ENCODE measurements at regions not wholly inside any gene's neighbourhood (a gene's known extent, or its start where the extent isn't known, plus 50 kb on each side); places are given as distances from the start of the nearest gene placed in this dataset.

DNA sequence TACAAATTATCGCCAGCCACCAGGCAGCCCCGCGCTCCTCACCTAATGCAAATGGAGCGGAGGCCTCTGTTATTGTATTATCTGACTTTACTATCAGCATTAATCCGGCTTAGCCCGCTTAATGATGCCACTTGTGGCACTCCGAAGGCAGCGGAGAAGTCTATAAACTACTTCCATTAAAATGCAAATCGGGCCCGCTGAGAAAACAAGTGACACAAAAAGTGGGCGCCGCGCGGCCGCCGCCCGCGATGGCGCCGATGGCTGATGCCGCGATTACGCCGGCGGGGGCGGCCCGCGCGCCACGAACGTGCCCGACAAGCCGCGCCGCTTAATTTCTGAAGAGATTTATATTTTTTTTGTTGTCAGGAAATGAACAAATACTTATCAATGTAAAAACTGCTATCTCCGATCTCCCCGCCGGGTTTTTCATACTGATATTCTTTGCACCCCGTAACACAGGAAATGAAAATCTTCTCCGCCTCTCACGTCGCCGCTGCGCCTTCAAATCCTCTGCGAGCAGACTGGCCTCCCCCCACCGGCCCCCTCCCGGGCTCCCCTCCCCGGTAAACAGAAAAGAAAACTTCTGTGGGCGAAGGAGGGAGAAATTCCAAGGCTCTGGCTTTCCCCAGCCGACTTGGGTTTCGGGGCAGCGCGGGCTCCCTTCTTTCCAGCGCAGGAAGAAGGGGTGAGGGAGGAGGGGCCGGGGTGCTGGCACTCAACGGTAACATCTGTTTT, 221.8 kb downstream of the INSIG2 start:
- no peak for DNase-seq

DNA sequence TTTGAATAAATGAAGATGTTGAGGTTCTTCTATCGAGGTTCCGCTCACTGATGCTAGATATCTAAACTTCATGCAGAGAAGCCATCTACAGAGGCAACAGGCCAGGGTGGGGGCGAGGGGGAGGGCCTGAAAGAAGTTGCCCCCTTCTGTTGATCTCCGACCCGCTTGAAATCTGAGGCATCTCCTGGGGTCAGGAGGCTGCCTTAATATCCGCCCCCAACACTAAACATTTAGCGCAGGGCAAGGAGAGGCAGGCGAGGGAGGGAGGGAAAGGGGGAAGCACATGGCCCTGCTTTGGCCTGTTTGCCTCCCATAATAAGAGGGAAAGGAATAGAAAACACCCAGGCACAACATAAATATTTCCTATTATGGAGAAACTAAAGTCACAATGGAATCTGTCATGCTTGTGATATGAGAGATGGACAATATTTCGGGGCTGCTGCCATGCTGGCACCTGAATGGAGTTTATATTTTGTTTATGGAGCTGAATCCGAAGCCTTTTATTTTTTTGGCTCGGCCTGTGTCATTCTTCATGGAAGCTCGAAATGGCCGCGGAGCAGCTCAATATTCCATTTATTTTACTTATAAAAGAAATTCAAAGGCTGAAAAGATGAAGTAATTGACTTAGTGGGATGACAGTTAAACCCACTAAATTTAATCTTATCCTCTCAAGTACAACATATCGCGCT, 221.1 kb downstream of the INSIG2 start:
- no peak for DNase-seq

DNA sequence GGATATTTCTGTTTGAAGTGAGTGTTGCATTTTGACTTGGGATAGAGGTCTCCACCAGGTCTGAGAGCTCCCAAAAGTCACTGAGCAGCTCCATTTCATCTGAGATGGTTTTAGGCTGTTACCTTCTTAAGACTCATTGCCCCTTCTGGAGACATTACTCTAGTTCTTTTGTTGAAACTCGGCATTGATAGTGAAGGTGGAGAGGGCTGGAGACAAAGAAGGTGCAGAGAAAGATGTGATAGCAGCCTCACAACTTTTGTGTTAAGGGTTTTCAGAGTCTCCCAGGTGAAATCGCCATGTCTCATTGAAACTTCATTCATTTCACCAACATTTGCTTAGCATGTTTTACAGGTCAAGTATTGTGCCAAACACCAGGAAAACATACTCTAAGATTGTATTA, 219.6 kb downstream of the INSIG2 start:
- no peak for DNase-seq

DNA sequence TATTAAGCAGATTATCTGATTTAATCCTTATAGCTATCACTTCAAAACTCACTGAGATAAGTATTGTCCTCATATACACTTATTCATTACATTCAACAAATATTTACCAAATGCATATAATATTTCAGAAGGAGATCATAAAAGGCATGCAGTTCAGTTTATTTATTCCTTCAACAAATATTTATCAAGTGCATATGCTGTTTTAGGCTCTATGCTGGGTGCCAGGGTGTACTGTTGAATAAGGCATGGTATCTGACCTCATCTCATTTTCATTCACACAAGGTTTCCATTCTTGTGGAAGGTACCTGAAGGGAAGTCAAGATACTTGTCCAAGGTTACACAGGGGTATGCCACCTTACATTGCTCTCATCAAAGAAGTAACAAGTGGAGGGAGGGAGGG, 213.0 kb downstream of the INSIG2 start:
- DNase-seq, result no peak

DNA sequence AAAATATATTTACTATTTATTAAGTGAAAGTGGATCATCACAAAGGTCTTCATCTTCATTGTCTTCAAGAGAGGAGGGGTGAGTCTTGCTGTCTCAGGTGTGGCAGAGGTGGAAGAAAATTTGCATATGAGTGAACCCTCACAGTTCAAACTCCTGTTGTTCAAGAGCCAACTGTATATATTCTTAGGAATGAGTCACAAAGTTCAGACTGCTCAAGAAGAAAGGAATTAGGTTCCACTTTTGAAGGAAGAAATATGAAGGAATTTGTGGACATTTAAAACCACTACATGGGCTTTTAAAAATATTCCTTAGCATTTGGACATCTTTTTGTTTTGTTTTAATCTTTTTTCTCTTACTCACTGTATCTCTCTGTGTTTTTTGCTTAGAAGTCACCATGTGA, 212.6 kb downstream of the INSIG2 start:
- no peak for DNase-seq

DNA sequence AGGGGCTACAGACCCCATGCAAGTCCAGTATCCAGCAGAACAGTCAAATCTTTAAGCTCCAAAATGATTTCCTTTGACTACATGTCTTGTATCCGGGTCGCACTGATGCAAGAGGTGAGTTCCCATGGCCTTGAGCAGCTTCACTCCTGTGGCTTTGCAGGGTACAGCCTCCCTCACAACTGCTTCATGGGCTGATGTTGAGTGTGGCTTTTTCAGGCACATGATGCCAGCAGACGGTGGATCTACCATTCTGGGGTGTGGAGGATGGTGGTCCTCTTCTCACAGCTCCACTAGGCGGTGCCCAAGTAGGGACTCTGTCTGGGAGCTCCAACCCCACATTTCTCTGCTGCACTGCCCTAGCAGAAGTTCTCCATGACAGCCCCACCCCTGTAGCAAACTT, 208.4 kb downstream of the INSIG2 start:
- no peak for DNase-seq

DNA sequence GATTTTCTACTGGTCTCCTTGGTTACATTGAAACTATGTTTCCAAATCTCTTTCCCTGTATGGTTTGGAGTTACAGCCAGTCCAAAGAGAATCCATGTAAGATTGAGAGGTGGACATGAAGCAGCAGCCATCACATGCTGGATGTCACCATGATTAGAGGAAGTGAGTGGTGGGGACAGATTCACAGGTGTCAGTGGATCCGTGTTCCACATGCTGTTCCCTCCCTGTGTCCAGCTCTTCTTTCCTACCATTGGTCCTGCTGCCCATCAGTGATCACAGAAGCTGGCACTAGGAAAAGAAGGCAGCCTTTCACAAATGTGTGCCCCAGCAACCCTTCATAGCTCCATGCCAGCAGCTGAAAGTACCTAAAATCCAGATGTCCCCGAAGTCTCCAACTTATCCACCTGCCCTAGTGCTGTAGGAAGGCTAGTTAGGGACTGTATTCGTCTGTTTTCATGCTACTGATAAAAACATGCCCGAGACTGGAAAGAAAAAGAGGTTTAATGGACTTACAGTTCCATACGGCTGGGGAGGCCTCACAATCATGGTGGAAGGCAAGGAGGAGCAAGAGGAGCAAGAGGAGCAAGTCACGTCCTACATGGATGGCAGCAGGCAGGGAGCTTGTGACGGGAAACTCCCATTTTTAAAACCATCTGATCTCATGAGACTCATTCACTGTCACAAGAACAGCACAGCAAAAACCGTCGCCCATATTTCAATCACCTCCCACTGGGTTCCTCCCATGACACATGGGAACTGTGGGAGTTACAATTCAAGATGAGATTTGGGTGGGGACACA, 207.5 kb downstream of the INSIG2 start:
- DNase-seq, result no peak

DNA sequence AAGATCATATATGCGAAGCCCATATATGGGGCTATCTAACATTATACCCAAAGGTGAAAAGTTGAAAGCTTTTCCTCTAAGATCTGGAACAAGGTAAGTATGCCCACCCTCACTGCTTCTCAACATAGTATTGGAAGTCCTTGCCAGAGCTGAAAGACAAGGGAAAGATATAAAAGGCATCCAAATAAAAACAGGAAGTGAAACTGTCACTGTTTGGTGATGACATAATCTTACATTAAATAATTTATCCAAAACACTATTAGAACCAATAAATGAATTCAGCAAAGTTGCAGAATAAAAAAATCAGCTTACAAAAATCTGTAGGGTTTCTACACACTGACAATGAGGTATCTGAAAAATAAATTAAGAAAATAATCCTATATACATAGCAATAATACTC, 205.8 kb downstream of the INSIG2 start:
- DNase-seq, result no peak

DNA sequence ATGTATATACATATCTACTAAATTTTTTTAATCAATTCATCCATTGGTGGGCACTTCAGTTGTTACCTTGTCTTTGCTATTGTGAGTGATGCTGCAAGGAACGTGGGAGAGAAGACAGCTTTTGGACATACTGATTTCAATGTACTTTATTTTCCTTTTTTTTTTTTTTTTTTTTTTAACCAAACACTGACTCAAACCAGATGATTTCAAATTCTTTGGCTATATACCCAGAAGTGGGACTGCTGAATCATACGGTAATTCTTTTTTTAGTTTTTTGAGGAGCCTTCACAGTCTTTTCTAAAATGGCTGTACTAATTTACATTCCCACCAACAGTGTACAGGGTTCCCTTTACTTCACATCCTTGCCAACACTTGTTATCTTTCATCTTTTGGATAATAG, 204.7 kb downstream of the INSIG2 start:
- no peak for DNase-seq

DNA sequence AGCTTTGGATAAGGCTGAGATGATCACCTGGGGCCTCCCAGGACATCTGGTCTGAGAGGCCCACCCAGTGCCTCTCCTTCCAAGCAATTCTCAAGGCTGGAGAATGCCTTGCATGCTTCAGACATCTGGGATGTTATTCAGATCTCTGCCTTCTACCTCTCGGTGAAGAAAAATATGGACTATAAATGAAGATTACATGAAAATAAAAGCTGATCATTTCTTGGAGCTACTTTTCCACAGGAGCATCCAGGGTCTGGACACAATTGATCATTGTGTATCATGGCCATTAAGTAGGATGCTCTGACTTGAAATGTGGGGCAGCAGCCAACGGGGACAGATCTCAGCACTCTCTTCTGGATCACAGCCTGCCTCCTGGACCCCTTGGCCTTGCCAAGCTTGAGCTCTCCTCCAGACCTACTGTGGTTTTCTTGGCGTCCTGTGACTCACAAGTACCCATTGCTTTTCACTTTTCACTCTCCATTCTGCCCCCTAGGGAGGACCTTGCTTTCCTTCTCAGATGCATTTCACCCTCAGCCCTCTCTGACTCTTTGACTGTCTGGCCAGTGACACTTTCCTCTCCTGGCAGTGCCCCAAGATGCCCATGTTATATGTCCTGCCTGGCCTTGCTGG, 203.1 kb downstream of the INSIG2 start:
- no peak for DNase-seq

DNA sequence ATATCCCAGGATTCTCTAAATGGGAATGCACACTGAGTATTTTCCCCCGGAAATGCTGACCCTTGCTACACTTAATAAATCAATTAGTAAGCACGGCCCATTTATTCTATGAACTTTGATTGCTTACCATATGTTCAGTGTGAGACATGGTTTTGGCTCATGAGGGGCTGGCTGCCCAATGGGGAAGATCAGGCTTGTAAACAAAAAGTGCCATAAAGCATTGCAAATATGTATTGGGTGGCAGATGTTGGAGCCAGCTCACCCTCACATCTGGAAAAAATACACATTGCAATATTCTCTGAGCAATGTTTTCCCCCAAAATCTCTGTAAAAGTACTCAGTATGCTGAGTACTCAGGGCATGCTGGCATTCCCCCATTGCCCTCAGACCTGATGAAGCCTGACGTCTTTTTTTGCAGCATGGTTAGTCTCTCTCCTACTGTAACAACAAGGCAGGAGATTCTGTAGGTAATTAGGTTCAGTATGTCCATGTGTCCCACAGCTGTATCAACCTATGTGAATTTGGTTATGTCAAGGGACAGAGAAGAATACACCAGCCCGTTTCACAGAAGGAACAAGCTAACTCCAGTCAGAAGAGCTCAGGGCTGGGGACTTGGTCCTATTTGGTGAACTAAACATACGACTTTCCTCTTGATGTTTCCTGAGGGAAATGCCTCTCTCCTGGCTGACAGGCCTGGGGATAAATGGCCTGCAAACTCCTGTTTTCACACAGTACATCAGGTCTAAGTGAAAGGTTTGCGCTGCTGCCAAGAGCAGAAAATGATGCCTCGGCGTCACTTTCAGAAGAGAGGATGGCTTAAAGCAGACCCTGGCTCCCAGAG, 202.4 kb downstream of the INSIG2 start:
- no peak for DNase-seq

DNA sequence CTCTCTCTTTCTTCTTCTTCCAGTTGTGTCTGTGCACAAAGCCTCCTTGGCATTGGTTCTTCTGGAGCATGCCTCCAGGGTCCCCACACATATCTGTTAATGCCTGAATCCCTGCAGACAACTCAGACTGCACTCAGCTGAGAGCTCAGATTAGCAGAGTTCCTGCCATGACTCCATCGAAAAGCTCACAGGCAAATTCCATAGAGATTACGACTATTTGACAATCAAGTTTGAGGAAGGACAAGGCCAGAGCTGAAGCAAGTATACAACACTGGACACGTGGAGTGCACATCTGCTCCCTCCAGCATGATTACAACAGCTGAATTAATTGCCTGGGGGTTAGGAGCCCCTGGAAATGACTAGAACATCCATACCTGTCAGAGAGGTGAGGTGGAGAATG, 190.7 kb downstream of the INSIG2 start:
- no peak for DNase-seq

DNA sequence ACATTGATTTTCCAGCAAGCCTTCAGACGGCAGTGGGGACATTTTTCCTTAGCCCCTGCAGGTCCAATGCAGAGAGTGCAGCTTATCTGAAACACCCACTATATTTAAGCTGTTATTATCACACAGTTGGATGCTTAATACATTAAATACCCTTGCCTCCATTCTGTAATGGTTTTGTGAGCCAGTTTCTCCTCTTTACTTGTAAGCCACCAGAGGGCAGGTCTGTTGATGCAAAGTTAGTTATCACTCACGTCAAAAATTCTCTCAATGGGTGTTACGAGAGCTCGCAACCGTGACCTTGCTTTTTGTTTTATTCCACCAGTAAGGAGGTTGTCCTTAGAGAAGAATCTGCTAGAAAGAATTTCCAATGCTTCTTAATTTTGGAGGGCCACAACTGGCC, 189.8 kb downstream of the INSIG2 start:
- no peak for DNase-seq

DNA sequence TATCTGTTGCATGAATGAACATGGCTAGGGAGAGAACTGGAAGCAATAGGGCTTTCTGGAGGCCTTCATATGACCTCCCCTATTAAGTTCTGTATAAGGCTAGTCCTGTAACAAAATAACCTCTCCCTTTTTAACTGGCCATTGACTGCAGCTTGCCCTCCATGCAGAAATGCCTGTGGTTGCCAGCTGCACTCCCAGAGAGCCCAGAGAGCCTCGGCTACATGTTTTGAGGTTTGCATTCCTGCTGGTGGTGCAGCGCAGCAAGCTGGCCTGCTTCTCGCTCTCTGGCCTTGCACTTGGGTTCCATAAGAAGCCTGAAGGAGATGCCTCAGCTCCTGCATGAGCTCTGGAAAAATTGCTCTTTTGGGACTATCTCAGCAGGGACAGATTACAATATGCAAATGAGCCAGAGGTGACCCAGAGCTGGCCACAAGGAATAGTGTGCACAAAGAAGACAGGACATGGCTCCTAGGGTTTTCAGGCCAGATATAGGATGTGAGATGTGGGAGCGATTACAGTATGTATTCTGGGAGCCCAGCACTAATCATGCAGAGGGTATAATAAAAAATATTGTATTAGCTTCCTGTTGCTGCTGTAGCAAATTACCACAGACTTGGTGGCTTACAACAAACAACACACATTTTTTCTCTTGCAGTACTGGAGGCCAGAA, 186.7 kb downstream of the INSIG2 start:
- DNase-seq, result no peak

DNA sequence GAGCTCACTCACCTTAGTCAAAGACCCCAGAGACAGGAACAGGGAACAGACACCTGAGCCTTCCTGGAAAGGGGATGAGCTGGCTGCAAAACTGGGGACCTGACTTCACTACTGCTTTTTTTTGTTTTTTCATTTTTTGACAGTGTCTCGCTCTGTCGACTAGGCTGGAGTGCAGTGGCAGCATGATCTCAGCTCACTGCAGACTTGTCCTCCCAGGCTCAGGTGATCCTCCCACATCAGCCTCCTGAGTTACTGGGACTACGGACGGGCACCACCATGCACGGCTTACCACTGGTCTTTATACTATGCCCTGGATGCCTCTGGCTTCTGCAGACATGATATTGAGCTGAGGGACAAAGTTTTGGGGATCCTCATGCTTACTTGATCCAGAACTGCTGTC, 184.1 kb downstream of the INSIG2 start:
- DNase-seq, result no peak

DNA sequence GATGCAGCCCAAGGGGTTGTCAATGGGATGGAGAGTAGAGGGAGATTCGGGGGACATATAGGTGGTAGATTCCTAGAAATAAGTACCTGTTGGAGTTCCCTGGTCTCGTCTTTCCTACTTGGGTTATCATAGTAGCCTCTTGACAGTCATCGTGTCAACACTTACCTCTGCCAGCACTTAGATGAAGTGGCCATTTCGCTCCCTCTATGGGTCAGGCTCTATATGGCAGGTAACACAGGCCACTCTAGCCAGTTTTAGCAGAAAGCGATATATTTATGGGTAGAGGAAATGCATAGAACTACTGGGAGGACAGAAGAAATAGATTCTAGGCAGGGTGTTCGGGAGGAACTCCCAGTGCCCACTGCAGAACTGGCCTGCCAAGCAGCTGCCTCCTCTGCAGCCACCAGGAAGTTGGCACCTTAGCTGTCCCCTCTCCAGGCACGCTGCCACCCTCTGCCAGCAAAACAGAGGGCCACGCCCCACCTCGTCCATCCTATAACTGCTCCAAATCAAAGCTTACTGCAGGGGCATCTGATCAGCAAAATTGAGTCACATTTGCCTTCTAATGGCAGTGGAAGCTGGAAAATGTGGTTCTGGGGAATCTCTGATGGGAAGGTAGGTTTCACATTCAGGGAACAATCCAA, 181.3 kb downstream of the INSIG2 start:
- no peak for DNase-seq

DNA sequence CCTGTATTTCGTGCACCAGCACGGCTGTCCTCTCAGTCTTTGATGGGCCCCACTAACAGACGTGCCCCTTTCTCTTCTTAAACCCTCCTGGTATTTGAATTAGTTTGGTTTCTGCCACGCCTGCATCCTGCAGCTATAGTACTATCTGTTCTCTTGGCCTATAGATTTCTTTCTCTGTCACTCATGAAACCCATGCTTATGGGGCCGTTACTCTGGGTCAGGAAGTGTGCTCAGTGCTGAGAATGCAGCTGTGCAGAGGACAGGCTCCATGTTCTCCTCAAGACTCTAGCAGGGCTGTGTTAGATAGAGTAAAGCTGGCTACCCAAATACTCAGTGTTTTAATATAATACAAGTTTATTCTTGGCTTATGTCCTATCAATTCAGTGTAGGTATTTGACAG, 180.0 kb downstream of the INSIG2 start:
- no peak for DNase-seq

DNA sequence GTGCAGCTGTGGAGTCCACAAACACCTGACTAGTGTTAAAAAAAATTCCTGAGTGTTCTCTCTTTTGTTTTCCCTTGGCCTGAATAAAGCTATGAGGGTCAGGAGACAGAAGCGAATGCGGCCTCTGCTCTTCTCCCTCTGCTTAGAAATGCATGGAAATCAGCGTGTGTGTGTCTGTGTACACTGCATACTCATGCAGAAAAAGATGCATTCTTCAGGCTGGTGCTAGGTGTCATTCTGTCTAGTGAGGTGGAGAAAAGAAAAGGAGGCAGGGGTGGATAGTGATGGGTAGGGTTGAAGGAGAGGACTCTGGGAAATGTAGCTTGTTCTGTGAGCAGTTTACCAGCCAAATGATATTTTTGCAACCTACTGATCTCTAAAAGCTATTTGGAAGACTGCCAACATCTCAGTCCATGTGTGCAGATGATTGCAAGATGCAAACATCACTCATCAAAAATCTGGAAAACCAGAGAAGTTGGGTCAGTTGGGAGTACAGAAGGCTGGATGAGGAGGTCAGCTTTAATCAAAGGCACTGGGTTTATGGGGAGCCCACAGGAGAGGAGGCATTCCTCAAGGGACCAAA, 177.7 kb downstream of the INSIG2 start:
- no peak for DNase-seq

DNA sequence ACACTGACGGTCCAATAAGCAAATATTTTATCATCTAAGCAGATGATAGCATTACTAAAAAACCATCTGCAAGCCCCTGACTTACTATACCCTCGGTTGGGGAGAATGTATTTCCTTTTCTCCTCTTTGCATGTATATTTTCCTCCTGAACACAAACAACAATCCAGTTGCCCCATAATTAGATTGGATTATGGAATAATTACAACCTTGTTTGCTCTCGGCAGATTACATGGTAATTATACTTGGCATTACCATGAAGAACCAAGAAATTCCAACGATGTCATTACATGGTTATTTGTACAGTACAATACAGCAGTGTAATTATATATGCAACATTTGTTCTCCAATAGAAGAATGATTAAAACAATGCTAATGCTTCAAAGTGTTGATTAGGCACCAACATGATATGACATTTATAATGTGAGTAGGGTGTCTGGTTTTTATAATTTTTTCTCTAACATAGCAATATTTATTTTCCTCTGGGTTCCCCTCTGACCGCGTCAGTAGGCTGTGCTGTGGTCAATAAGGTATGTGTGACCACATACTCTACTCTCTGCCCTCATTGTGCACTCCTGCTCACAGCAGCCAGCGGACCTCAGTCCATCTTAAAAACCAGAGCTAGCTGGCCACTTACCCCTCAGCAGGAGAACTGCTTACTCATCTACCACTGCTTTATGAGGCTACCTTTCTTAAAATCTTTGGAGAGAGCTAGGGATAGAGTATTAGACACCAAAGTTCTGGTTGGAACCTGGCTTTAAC, 176.1 kb downstream of the INSIG2 start:
- DNase-seq, result no peak

DNA sequence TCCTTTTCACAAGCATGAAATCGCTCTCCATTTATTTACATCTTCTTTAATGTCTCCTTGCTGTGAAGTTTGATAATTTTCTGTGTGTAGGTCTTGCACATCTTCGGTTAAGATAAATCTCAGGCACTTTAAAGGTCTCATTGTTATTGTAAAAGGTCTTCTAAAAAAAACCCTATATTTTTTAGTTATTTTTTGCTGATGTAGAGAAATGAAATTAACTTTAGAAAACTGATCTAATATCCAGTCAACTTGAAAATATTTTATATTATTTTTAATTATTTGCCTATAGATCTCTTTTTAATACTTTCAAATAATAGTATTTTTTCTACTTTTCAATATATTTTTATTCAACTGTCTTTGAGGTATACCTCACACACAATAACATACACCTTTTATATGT, 169.4 kb downstream of the INSIG2 start:
- no peak for DNase-seq

Data from NCI-H1436 treated with DMSO at 0.1 percent for 48 hours (cell line).